Right renal pelvis (tissue), 4 donors: ENCODE measurements at regions not wholly inside any gene's neighbourhood (a gene's known extent, or its start where the extent isn't known, plus 50 kb on each side); places are given as distances from the start of the nearest gene placed in this dataset.

Source experiments
- DNase-seq, 4 donors: peaks; one replicate each; pipeline ENCODE4 v3.0.0-alpha.2; 2013; ENCODE audit warnings: low read depth in 4 of 4, low spot score in 3 of 4, missing footprints in 1 of 4

GRCh38 chr3:6120786-6121185 lies 740.1 kb upstream of the GRM7 start:
- no peak for DNase-seq

- DNase-seq = no peak
Observed at GRCh38 chr3:6124875-6125274, 736.0 kb upstream of the GRM7 start.

- DNase-seq = no peak
Observed at GRCh38 chr3:6125520-6125919, 735.4 kb upstream of the GRM7 start.

GRCh38 chr3:6132684-6133432 lies 728.1 kb upstream of the GRM7 start:
- DNase-seq = no peak

GRCh38 chr3:6142707-6143106 lies 718.2 kb upstream of the GRM7 start:
- no peak for DNase-seq

- no peak for DNase-seq
Observed at GRCh38 chr3:6147883-6148282, 713.0 kb upstream of the GRM7 start.

- no peak for DNase-seq
Observed at GRCh38 chr3:6155650-6156338, 705.1 kb upstream of the GRM7 start.

- no peak for DNase-seq
Observed at GRCh38 chr3:6165951-6166350, 695.0 kb upstream of the GRM7 start.

GRCh38 chr3:6168256-6168655 lies 692.7 kb upstream of the GRM7 start:
- DNase-seq = no peak

GRCh38 chr3:6172871-6173642 lies 687.9 kb upstream of the GRM7 start:
- DNase-seq = no peak

- DNase-seq = no peak
Observed at GRCh38 chr3:6177417-6177816, 683.5 kb upstream of the GRM7 start.

GRCh38 chr3:6179761-6180160 lies 681.2 kb upstream of the GRM7 start:
- DNase-seq = no peak

GRCh38 chr3:6180171-6180570 lies 680.7 kb upstream of the GRM7 start:
- no peak for DNase-seq

- DNase-seq = no peak
Observed at GRCh38 chr3:6182476-6182875, 678.4 kb upstream of the GRM7 start.

GRCh38 chr3:6182909-6183308 lies 678.0 kb upstream of the GRM7 start:
- DNase-seq = no peak

GRCh38 chr3:6189384-6189783 lies 671.5 kb upstream of the GRM7 start:
- DNase-seq = no peak

GRCh38 chr3:6204891-6205290 lies 656.0 kb upstream of the GRM7 start:
- DNase-seq = no peak

GRCh38 chr3:6216135-6217026 lies 644.5 kb upstream of the GRM7 start:
- DNase-seq = no peak

GRCh38 chr3:6220447-6220846 lies 640.5 kb upstream of the GRM7 start:
- DNase-seq = no peak

GRCh38 chr3:6222069-6222468 lies 638.8 kb upstream of the GRM7 start:
- no peak for DNase-seq

GRCh38 chr3:6223572-6223971 lies 637.3 kb upstream of the GRM7 start:
- DNase-seq = no peak
